Stimulated activated CD4-positive, alpha-beta T cell treated with anti-CD3 and anti-CD28 coated beads, Interleukin-4, amount 100 ng/mL, for 48 hours (primary cell): ENCODE measurements at regions not wholly inside any gene's neighbourhood (a gene's known extent, or its start where the extent isn't known, plus 50 kb on each side); places are given as distances from the start of the nearest gene placed in this dataset.
A peak's percentile ranks its signal among the peaks of the same experiment; 100 is the strongest.

Experiments
- DNase-seq, 2 donors: peaks; one replicate each; pipeline ENCODE4 v3.0.0-alpha.2; 2020; ENCODE audit warnings: low read depth in 2 of 2

GRCh38 chr10:4265964-4266363 is 481.0 kb upstream of the KLF6 start:
- no peak for DNase-seq

DNA sequence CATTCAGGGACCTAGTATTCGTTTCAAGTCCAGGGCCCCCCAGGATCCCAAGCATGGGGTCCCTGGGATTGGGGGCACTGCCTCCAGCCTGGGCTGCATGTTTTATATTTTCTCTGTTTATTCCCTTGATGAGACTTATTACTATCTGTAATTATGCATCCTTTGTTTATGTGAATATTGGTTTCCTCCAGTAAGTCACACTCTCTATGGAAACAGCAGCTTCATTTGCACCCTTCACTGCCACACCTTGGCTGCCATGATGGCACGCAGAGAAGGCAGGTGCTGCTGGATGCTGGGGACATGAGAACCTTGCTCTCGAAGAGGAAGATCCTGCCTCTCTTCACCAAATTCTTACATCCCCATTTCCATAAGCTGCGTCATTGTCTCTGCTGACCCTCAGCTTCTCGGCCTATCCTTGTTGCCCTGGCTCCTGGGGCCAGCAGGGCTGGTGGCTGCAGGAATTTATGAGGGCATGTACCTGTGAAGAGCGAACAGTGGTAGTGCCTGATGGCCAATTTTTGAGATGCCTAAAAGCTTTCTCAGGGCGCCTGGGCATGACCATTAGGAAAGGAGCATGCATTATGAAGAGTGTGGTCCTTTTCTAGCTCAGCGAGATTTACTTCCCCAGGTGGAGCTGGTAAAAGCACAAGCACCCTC is 479.3 kb upstream of the KLF6 start:
- DNase-seq, result no peak

GRCh38 chr10:4263601-4263921 is 478.6 kb upstream of the KLF6 start:
- DNase-seq, result no peak

DNA sequence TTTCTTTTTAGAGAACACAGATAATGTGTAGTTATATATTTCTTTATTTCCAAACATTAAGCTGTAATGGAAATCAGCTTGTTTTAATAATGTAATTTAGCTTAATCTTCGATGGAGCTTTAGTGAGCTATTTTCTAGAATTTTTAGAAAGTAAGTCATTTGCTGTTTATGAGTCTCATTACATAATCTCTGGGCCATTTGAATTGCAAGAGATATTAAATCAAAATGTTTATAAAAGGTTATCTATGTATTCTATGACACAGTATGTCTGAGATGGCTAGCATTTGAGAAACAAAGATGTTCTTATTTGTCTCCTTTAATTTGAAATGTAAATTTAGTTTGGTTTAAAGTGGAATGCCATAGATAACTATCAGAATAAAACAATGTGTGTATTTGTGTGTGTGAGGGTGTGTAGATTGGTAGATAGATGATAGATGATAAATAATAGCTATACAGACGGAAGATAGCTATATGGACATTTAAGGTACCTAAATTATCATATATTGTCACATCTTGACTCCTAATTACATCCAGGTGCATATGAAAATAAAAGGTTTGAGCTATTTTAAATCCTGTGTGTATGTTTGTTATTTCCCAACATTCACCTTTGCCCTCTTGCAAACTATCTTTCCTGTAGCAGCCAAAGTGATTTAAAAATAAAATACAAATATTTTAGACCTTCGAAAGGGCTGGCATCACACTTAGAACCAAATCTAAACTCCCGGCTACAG is 478.0 kb upstream of the KLF6 start:
- no peak for DNase-seq

DNA sequence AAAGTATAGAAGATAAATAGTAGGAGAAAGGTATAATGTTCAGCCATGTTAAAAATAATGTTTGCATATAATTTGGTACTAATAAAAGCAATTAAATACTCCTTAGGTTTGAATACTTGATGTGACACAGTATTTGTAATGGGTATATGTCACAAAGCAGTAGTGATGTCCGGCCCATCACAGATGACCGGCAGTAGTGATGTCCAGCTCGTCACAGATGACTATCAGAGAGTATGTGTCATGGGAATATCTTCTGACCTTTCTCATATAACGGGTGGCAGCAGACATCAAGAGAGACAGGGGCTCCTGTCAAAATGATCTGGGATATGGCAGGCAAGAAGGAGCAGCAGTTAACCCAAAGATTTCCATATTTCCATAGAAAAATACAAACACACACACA is 477.4 kb upstream of the KLF6 start:
- no peak for DNase-seq

DNA sequence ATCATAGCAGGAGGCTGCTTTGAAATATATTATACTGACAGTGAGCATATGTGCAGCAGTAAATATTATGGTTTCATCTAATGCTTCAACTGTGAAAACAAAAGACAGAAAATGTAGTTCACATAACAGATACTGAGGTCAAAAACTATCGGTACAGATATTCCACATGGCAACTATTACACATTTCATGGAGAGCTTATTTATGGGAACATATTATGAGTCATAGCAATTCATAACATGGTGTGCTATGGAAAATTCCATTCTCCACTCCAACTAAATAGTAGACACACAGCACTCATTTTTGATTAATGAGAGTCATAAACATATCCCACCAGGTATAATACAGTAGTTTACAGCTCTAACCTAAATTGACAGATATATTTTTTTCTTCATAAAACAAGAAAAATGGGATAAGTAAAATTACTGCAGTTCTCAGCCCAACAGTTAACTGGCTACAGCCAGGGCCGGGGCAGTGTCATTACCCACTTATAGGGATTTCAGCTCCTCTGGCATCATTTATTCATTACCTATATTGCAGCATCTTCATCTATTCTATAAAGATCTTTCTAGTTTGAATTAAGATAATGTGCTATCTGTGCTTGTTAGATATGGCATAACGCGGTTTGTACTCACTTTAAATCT is 475.6 kb upstream of the KLF6 start:
- DNase-seq, result no peak

- DNase-seq, result no peak
Measured at GRCh38 chr10:4257939-4258465, 473.0 kb upstream of the KLF6 start.

GRCh38 chr10:4256971-4257370 is 472.0 kb upstream of the KLF6 start:
- DNase-seq, result no peak

- no peak for DNase-seq
Measured at GRCh38 chr10:4255751-4256150, 470.7 kb upstream of the KLF6 start.

GRCh38 chr10:4254101-4254994 is 469.3 kb upstream of the KLF6 start:
- no peak for DNase-seq

- DNase-seq, result no peak
Measured at GRCh38 chr10:4252701-4253100, 467.7 kb upstream of the KLF6 start.

- DNase-seq, result no peak
Measured at GRCh38 chr10:4250587-4250887, 465.5 kb upstream of the KLF6 start.

- no peak for DNase-seq
Measured at GRCh38 chr10:4249841-4250586, 465.0 kb upstream of the KLF6 start.

DNA sequence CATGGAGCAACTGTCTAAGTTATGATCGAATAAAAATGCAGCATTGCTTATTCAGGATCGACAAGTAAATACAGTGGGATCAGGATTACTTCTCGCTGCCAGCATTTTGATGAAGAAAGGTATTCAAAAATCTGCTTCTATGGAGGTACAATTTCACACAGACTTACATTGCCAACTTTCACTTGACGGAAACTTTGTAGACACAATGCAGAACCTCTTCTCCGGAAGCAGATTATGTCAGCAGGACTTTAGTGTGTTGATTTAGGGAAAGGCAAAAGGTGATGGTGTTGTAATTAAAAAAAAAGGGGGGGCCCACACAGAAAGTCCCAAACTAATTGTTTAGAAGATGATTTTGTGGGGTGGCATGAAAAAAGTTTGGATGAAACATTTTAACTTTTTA is 462.4 kb upstream of the KLF6 start:
- DNase-seq, result no peak

GRCh38 chr10:4246881-4247358 is 461.9 kb upstream of the KLF6 start:
- DNase-seq, result no peak

DNA sequence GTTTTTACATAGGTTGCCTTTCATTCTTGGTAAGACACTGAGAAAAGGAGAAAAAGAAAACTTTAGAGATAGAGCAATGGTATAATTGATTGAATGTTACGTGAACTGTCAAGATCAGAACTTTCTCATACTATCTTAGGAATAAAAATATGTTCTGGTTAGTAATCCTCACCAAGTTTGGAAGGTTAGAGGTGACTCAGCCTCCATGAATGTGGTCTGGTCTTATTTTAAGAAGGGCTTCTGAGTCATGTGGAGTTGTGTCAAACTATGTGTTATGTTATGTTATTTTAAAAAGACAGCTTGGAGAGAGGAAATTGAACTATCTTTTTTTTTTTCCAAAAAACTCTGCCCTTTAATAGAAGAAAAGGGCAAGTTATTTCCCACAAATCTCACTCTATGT is 458.6 kb upstream of the KLF6 start:
- DNase-seq, result peak in 1 of 2 donors; percentile 10

DNA sequence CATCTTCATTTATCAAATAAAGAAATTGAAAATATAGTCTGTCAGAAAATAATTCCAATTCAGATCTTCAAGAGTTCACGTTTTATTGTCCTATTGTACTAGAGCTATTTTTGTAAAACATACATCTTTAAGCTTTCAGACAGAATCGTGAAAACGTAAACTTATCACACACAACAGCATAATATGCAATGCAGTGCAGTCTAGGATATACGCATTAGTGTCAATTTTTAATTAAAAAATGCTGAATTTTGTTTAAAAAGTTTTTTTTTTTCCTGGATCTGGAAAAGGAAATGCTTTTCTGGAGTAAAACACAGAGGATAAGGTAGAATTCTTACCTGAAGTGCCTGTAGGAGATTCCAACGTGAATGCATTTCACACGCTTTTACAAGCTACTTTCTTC is 458.2 kb upstream of the KLF6 start:
- no peak for DNase-seq

DNA sequence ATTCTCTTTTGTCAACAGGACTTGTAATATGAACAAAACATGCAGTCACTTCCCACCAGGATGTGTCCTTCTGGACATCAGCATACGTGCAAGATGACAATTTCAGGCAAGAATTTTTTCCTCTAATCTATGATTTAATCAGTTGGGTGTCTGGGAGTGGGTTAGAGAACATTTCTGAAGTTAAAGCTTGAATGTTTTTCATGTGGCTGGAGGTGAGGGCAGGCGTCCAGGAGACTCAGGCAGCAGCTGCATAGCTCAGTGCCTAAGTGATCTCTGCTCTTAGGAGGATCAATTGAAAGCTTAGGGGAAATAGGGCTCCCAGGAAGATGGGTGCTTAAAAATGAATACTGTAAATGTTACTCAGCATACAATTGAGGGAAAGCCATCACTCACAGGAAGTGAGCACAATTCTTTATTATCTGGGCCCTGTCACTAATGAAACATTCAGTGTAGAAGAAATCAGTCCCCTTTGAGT is 457.6 kb upstream of the KLF6 start:
- no peak for DNase-seq

GRCh38 chr10:4241724-4242345 is 456.8 kb upstream of the KLF6 start:
- no peak for DNase-seq

GRCh38 chr10:4240608-4241197 is 455.7 kb upstream of the KLF6 start:
- no peak for DNase-seq
